A673 (cell line): ENCODE measurements at regions not wholly inside any gene's neighbourhood (a gene's known extent, or its start where the extent isn't known, plus 50 kb on each side); places are given as distances from the start of the nearest gene placed in this dataset.

ENCODE experiments used
- BruUV-seq: library from RNA; stranded (reverse); fragments of 400-500 nt; replicated peaks from 2 replicates; lab custom pipeline; 2021; lab: Mats Ljungman, UMichigan
- CTCF ChIA-PET: fragments of 300-600 bp; sonication (Branson Sonifier 250); formaldehyde crosslinking; loops from one replicate; lab custom pipeline; 2022; ENCODE audit warnings: antibody characterized with exemption; lab: Charles Lee
- POLR2A ChIA-PET: fragments of 300-600 bp; sonication (Branson Sonifier 250); formaldehyde crosslinking; loops from one replicate; lab custom pipeline; 2022; ENCODE audit warnings: antibody characterized with exemption; ENCODE audit not compliant: low non-redundant PET; lab: Charles Lee
- DNase-seq: peaks from one replicate; pipeline ENCODE4 v3.0.0-alpha.2; 2015; ENCODE audit warnings: low spot score
- H3K27ac ChIP-seq: fragments of 200-600 bp; sonication (generic); 2 replicates; pipeline ENCODE4 v1.5.1; 2016; ENCODE audit warnings: mixed run types, low read depth, mild to moderate bottlenecking, mixed read lengths, antibody characterized with exemption, low read length; ENCODE audit not compliant: poor library complexity, severe bottlenecking
- H3K27me3 ChIP-seq: fragments of 200-600 bp; sonication (generic); replicated peaks from 2 replicates; pipeline ENCODE4 v1.6.1; 2017; ENCODE audit warnings: mixed run types, low read depth, mild to moderate bottlenecking, mixed read lengths, antibody characterized with exemption, low read length; ENCODE audit not compliant: insufficient read depth, poor library complexity
- H3K36me3 ChIP-seq: fragments of 200-600 bp; sonication (generic); 2 replicates; pipeline ENCODE4 v1.6.1; 2016; ENCODE audit warnings: mixed run types, mild to moderate bottlenecking, mixed read lengths, antibody characterized with exemption, low read length; ENCODE audit not compliant: insufficient read depth, poor library complexity, severe bottlenecking
- H3K4me1 ChIP-seq: fragments of 200-600 bp; sonication (generic); 2 replicates; pipeline ENCODE4 v1.6.1; 2017; ENCODE audit warnings: mixed run types, mild to moderate bottlenecking, mixed read lengths, antibody characterized with exemption, low read length; ENCODE audit not compliant: insufficient read depth, poor library complexity, severe bottlenecking
- H3K4me3 ChIP-seq: fragments of 200-600 bp; sonication (generic); 2 replicates; pipeline ENCODE4 v1.5.1; 2016; ENCODE audit warnings: low read depth, mixed run types, mild to moderate bottlenecking, mixed read lengths, low read length; ENCODE audit not compliant: poor library complexity, severe bottlenecking
- H3K9me3 ChIP-seq: fragments of 200-600 bp; sonication (generic); 2 replicates; pipeline ENCODE4 v1.6.1; 2016; ENCODE audit warnings: mixed run types, low read depth, mild to moderate bottlenecking, mixed read lengths, antibody characterized with exemption, low read length; ENCODE audit not compliant: poor library complexity, severe bottlenecking
- CTCF ChIP-seq: fragments of 300-800, 200-600 bp; sonication (generic); conservative IDR thresholded peaks from 2 replicates; pipeline ENCODE4 v1.5.1; 2017; ENCODE audit warnings: low read depth, mild to moderate bottlenecking, antibody characterized with exemption, low read length, moderate library complexity, mixed read lengths
- EZH2 ChIP-seq: fragments of 200-600 bp; sonication (generic); IDR thresholded peaks from 2 replicates; pipeline ENCODE4 v1.6.1; 2017; ENCODE audit warnings: borderline replicate concordance, low read depth, mild to moderate bottlenecking, mixed read lengths, antibody characterized with exemption, low read length; ENCODE audit not compliant: poor library complexity, severe bottlenecking
- intact Hi-C: fragments of 100-400 bp; cut with micrococcal nuclease; formaldehyde crosslinking; loops from one replicate; pipeline ENCODE4 v1.10.0; 2022; ENCODE audit not compliant: unreplicated experiment

- TF ChIP-seq EZH2 = no peak
- TF ChIP-seq CTCF = no peak
- POLR2A ChIA-PET = no interaction called here
- H3K27me3 ChIP-seq = no peaks in the 10 kb centered on the region
- intact Hi-C loops = no loop called here
- DNase-seq = no peak
- H3K36me3 ChIP-seq = no peaks in the 10 kb centered on the region
- H3K27ac ChIP-seq = no peak overlapping the region
- CTCF ChIA-PET = no interaction called here
- BruUV-seq = no TSS peak
- H3K4me3 ChIP-seq = no peak overlapping the region
- no peaks in the 10 kb centered on the region for H3K9me3 ChIP-seq
- H3K4me1 ChIP-seq = no peaks in the 10 kb centered on the region
Measured at GRCh38 chr14:97695456-97695981, 898.3 kb downstream of the VRK1 start.

GRCh38 chr14:97697772-97698171, 900.6 kb downstream of the VRK1 start:
- CTCF ChIA-PET = no interaction called here
- H3K9me3 ChIP-seq = no peaks in the 10 kb centered on the region
- H3K27me3 ChIP-seq = no peaks in the 10 kb centered on the region

GRCh38 chr14:97699026-97699425, 901.8 kb downstream of the VRK1 start:
- no peak for TF ChIP-seq CTCF
- no peak for TF ChIP-seq EZH2

More at GRCh38 chr14:97697772-97698171, 900.6 kb downstream of the VRK1 start:
- H3K36me3 ChIP-seq = no peaks in the 10 kb centered on the region
- BruUV-seq = no TSS peak
- H3K4me3 ChIP-seq = no peak overlapping the region
- no peak for TF ChIP-seq EZH2
- no peak for TF ChIP-seq CTCF
- no peak overlapping the region for H3K27ac ChIP-seq
- POLR2A ChIA-PET = no interaction called here
- intact Hi-C loops = no loop called here
- no peaks in the 10 kb centered on the region for H3K4me1 ChIP-seq
- DNase-seq = no peak

More at GRCh38 chr14:97699026-97699425, 901.8 kb downstream of the VRK1 start:
- no peaks in the 10 kb centered on the region for H3K36me3 ChIP-seq
- H3K4me3 ChIP-seq = no peak overlapping the region
- no peaks in the 10 kb centered on the region for H3K27me3 ChIP-seq
- H3K9me3 ChIP-seq = no peaks in the 10 kb centered on the region
- DNase-seq = no peak
- ChIA-PET CTCF (no interaction called here), POLR2A (no interaction called here)
- no peak overlapping the region for H3K27ac ChIP-seq
- intact Hi-C loops = no loop called here
- H3K4me1 ChIP-seq = no peaks in the 10 kb centered on the region
- no TSS peak for BruUV-seq
